Smooth muscle cell (in vitro differentiated cells): ENCODE measurements at regions not wholly inside any gene's neighbourhood (a gene's known extent, or its start where the extent isn't known, plus 50 kb on each side); places are given as distances from the start of the nearest gene placed in this dataset.

ENCODE experiments used
- DNase-seq: peaks from one replicate; lab custom pipeline; 2025; ENCODE audit not compliant: unreplicated experiment; lab: John Stamatoyannopoulos, UW
- H2AFZ ChIP-seq: fragments of 200-600 bp; sonication (generic); 2 replicates; pipeline ENCODE4 v1.6.0; 2016; ENCODE audit warnings: antibody characterized with exemption, low read depth, mild to moderate bottlenecking
- H3F3A ChIP-seq: fragments of 200-600 bp; sonication (generic); 2 replicates; pipeline ENCODE4 v1.6.0; 2017; ENCODE audit warnings: antibody characterized with exemption, low read depth
- H3K27ac ChIP-seq: fragments of 200-600 bp; sonication (generic); 2 replicates; pipeline ENCODE4 v1.5.1; 2016; ENCODE audit warnings: low read depth, mild to moderate bottlenecking
- H3K27me3 ChIP-seq: fragments of 200-600 bp; sonication (generic); 2 replicates; pipeline ENCODE4 v1.6.1; 2016; ENCODE audit warnings: low read depth, mild to moderate bottlenecking
- H3K36me3 ChIP-seq: fragments of 200-600 bp; sonication (generic); 2 replicates; pipeline ENCODE4 v1.5.1; 2016; ENCODE audit warnings: low read depth
- H3K4me1 ChIP-seq: fragments of 200-600 bp; sonication (generic); 2 replicates; pipeline ENCODE4 v1.5.1; 2016; ENCODE audit warnings: low read depth
- H3K4me2 ChIP-seq: fragments of 200-600 bp; sonication (generic); 2 replicates; pipeline ENCODE4 v1.6.0; 2016; ENCODE audit warnings: mild to moderate bottlenecking
- H3K4me3 ChIP-seq: fragments of 200-600 bp; sonication (generic); 2 replicates; pipeline ENCODE4 v1.5.1; 2016; ENCODE audit warnings: mild to moderate bottlenecking
- H3K79me2 ChIP-seq: fragments of 200-600 bp; sonication (generic); 2 replicates; pipeline ENCODE4 v1.6.0; 2016; ENCODE audit warnings: low read depth, mild to moderate bottlenecking
- H3K9ac ChIP-seq: fragments of 200-600 bp; sonication (generic); 2 replicates; pipeline ENCODE4 v1.6.0; 2016; ENCODE audit warnings: low read depth
- H3K9me3 ChIP-seq: fragments of 200-600 bp; sonication (generic); replicated peaks from 2 replicates; pipeline ENCODE4 v1.5.1; 2016; ENCODE audit warnings: low read depth
- H4K20me1 ChIP-seq: fragments of 200-600 bp; sonication (generic); 2 replicates; pipeline ENCODE4 v1.6.0; 2016; ENCODE audit warnings: low read depth
- CTCF ChIP-seq: fragments of 200-600 bp; sonication (generic); IDR thresholded peaks from 2 replicates; pipeline ENCODE4 v1.5.1; 2017; ENCODE audit warnings: borderline replicate concordance, mild to moderate bottlenecking, antibody characterized with exemption; ENCODE audit not compliant: insufficient read depth, poor library complexity, severe bottlenecking
- WGBS: methylation state at CpG from one replicate; pipeline ENCODE4 v1.1.7; 2016; ENCODE audit warnings: low lambda C conversion rate; 5-methylcytosine and 5-hydroxymethylcytosine counted together

GRCh38 chr1:189847613-189848012, 630.1 kb downstream of the BRINP3 start:
- DNase-seq = no peak
- no peak overlapping the region for H3K4me3 ChIP-seq
- H3K27me3 ChIP-seq = no peaks in the 10 kb centered on the region
- no peaks in the 10 kb centered on the region for H4K20me1 ChIP-seq
- WGBS = 90% methylated on average over 2 of the region's 2 CpGs
- no peaks in the 10 kb centered on the region for H3K9me3 ChIP-seq
- no peak overlapping the region for H3K27ac ChIP-seq
- H3K36me3 ChIP-seq = no peaks in the 10 kb centered on the region
- no peak overlapping the region for H3K4me2 ChIP-seq
- H3K9ac ChIP-seq = no peak overlapping the region
- H3K79me2 ChIP-seq = no peaks in the 10 kb centered on the region
- no peak overlapping the region for H2AFZ ChIP-seq
- no peaks in the 10 kb centered on the region for H3K4me1 ChIP-seq
- no peaks in the 10 kb centered on the region for H3F3A ChIP-seq
- TF ChIP-seq CTCF = no peak

- no peaks in the 10 kb centered on the region for H3K9me3 ChIP-seq
- H3K4me3 ChIP-seq = no peak overlapping the region
- H3K4me1 ChIP-seq = no peaks in the 10 kb centered on the region
- H3K36me3 ChIP-seq = no peaks in the 10 kb centered on the region
- no peaks in the 10 kb centered on the region for H4K20me1 ChIP-seq
- no peak overlapping the region for H2AFZ ChIP-seq
- 81% methylated on average over 3 of the region's 3 CpGs for WGBS
- no peak overlapping the region for H3K9ac ChIP-seq
- no peaks in the 10 kb centered on the region for H3K79me2 ChIP-seq
- H3K27me3 ChIP-seq = no peaks in the 10 kb centered on the region
- no peak overlapping the region for H3K27ac ChIP-seq
- H3K4me2 ChIP-seq = no peak overlapping the region
- TF ChIP-seq CTCF = no peak
- no peaks in the 10 kb centered on the region for H3F3A ChIP-seq
- DNase-seq = no peak
Observed at GRCh38 chr1:189851806-189852367, 625.8 kb downstream of the BRINP3 start.

- Histone ChIP-seq H3K36me3 (no peaks in the 10 kb centered on the region), H3K4me1 (no peaks in the 10 kb centered on the region), H3K27me3 (no peaks in the 10 kb centered on the region), H2AFZ (no peak overlapping the region), H3K9ac (no peak overlapping the region), H3K27ac (no peak overlapping the region), H3K4me3 (no peak overlapping the region), H3K9me3 (no peaks in the 10 kb centered on the region), H3K4me2 (no peak overlapping the region), H3K79me2 (no peaks in the 10 kb centered on the region), H3F3A (no peaks in the 10 kb centered on the region), H4K20me1 (no peaks in the 10 kb centered on the region)
- DNase-seq = no peak
- WGBS = 84% methylated on average over 1 of the region's 1 CpG
- TF ChIP-seq CTCF = peak; percentile 53
Observed at GRCh38 chr1:189859385-189859977, 618.2 kb downstream of the BRINP3 start.

GRCh38 chr1:189866606-189867005, 611.1 kb downstream of the BRINP3 start:
- Histone ChIP-seq H3K4me2 (no peak overlapping the region), H3K27ac (no peak overlapping the region), H3K4me3 (no peak overlapping the region), H3K9ac (no peak overlapping the region), H3K4me1 (no peaks in the 10 kb centered on the region), H4K20me1 (no peaks in the 10 kb centered on the region), H3K27me3 (no peaks in the 10 kb centered on the region), H3K36me3 (no peaks in the 10 kb centered on the region), H3F3A (no peaks in the 10 kb centered on the region), H3K9me3 (no peaks in the 10 kb centered on the region), H2AFZ (no peak overlapping the region), H3K79me2 (no peaks in the 10 kb centered on the region)
- no peak for DNase-seq
- TF ChIP-seq CTCF = no peak
- WGBS = 91% methylated on average over 1 of the region's 1 CpG
